SKM-1 treated with dmso at 0.1 percent for 144 hours (cell line): ENCODE measurements at regions not wholly inside any gene's neighbourhood (a gene's known extent, or its start where the extent isn't known, plus 50 kb on each side); places are given as distances from the start of the nearest gene placed in this dataset.
"Not testable (repeated sequence)": the region's sequence is repeated elsewhere in the genome, so short reads cannot be mapped to it uniquely, and the experiment has no call there.

ENCODE experiments used
- DNase-seq: peaks from one replicate; lab custom pipeline; 2025; ENCODE audit not compliant: unreplicated experiment; lab: John Stamatoyannopoulos, UW

DNA sequence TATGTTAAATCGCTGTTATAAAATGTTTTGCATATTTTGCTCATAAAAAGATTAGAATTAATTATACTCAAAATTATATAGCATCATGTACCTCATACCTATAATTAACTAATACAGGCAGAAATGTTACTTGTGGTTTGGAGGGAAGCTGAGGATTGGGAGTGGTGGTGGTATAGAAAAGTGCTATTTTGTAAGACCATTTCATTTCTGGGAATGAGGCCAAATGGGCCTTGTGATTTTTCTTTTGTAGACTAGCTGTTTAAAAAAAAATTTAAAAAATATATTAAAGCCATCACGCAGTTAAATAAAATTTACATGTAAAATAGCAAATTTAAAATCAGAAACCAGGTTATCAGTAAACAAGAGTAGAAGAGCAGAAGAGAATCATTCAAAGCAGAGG lies 560.8 kb upstream of the FAM98A start:
- no peak for DNase-seq

- no peak for DNase-seq
Observed at GRCh38 chr2:34153484-34153883, 554.4 kb upstream of the FAM98A start.

GRCh38 chr2:34147780-34148179 lies 548.7 kb upstream of the FAM98A start:
- DNase-seq: no peak

- DNase-seq: no peak
Observed at GRCh38 chr2:34143149-34143548, 544.0 kb upstream of the FAM98A start.

GRCh38 chr2:34142531-34143008 lies 543.5 kb upstream of the FAM98A start:
- DNase-seq: not testable (repeated sequence)

DNA sequence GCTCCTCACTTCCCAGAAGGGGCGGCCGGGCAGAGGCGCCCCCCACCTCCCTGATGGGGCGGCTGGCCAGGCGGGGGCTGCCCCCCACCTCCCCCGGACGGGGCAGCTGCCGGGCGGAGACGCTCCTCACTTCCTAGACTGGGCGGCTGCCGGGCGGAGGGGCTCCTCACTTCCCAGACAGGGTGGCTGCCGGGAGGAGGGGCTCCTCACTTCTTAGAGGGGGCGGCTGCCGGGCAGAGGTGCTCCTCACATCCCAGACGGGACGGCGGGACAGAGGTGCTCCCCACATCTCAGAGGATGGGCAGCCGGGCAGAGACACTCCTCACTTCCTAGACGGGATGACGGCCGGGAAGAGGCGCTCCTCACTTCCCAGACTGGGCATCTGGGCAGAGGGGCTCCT lies 534.0 kb upstream of the FAM98A start:
- DNase-seq: not testable (repeated sequence)

GRCh38 chr2:34126279-34126678 lies 527.2 kb upstream of the FAM98A start:
- no peak for DNase-seq

- no peak for DNase-seq
Observed at GRCh38 chr2:34123996-34124785, 525.1 kb upstream of the FAM98A start.

- peak; percentile 20 for DNase-seq
Observed at GRCh38 chr2:34121076-34121475, 522.0 kb upstream of the FAM98A start.

GRCh38 chr2:34115076-34115475 lies 516.0 kb upstream of the FAM98A start:
- DNase-seq: no peak

GRCh38 chr2:34112161-34112560 lies 513.1 kb upstream of the FAM98A start:
- DNase-seq: no peak

GRCh38 chr2:34110392-34110791 lies 511.3 kb upstream of the FAM98A start:
- no peak for DNase-seq

DNA sequence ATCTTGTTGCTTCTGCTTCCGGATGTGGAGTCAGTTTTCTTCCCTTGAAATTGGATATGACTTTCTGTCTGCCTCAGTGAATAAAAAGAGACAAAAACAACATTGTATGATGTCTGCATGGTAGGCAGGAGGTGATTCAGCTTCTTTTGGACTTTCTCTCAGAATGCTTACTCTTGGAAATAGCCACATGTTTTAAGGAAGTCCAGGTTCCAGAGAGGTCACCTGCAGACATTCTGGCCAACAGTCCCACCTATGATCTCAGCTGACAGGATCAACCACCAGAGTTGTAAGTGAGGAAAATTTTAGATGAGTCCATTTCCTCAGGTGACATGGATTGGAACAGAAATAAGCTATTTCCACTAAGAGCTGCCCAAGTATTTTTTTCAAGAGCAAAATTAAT lies 508.7 kb upstream of the FAM98A start:
- DNase-seq: no peak

DNA sequence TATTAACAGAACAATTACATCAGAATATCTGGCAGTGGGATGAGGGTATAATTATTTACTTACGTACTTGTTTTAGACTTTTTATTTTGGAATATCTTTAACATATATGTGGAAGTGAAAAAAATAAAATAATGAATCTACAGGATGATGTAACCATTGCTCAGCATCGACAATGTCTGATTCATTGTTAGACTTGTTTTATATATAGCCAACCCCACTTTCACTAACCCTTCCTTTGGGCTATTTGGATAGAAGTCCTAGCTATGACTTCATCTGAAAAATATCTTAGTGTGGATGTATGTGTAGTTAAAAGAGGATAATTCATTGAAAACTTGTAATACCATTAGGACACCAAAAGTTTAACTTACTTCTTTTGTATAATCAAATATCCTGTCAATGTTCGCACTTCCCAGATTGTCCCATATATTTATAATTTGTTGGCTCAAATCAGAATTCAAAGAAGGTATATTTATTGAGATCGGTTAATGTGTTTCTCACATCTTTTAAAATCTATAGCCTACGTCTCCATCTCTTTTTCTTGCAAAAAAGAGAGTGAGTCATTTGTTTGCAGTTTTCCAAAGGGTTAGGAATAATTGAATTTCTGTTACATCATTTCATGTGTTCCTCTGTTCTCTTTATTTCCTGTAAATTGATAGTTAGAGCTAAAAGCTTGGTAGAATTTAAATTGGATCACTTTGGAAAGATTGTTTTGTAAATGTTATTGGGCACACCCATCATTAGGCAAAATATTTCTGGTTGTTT lies 506.1 kb upstream of the FAM98A start:
- DNase-seq: no peak

GRCh38 chr2:34104601-34105000 lies 505.5 kb upstream of the FAM98A start:
- DNase-seq: no peak

- no peak for DNase-seq
Observed at GRCh38 chr2:34103437-34103836, 504.3 kb upstream of the FAM98A start.

DNA sequence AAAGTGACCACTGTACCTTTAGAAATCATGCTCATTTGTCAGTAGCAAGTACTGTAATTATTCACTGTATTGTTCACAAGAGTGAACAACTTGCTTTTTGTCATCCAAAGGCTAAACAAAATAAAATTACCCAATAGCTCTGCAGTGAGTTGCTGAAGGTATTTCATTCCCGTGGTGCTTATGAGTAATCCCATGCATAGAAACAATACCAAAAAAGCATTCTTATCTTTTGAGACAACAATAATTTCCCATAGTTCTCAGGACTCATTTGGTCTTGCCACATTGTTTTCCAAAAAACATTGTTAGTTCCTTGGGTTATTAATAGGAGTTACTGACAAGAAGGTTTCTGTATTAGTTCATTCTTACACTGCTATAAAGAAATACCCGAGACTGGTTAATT lies 503.2 kb upstream of the FAM98A start:
- no peak for DNase-seq

DNA sequence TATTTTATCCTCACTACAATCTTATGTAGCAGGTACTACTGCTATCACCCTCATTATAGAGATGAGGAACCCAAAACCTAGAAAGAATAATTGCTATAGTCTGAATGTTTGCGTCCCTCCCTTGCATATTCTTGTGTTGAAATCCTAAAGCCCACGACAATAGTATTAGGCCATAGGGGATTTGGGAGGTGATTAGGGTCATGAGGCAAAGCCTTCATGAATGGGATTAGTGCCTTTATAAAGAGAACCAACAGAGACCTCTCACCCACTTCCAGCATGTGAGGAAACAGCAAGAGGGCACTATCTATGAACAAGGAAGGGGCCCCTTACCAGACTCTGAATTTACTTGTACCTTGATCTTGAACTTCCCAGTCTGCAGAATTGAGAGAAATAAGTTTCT lies 500.3 kb upstream of the FAM98A start:
- DNase-seq: no peak

GRCh38 chr2:34098256-34098655 lies 499.2 kb upstream of the FAM98A start:
- no peak for DNase-seq

- DNase-seq: peak; percentile 51
Observed at GRCh38 chr2:34096562-34097171, 497.6 kb upstream of the FAM98A start.

DNA sequence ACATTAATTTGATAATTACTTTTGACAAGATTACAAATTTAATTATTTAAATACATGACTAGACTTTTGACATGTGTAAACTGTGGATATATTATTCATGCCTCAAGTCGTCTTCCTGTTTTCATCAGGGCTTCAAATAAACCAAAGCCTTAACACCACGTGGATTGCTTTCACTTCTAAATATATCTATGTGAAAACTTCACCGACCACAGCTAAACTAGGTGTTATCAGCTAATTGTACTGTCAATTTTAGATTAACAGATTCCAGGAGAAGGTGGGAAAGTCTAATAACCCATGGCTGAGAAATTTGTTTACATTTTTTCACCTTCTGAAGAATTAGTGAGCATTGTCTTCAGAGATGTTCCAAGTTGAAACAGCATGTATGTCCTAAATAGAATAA lies 494.7 kb upstream of the FAM98A start:
- no peak for DNase-seq

GRCh38 chr2:34070196-34070595 lies 471.1 kb upstream of the FAM98A start:
- no peak for DNase-seq
